ENCODE measurements at regions not wholly inside any gene's neighbourhood (a gene's known extent, or its start where the extent isn't known, plus 50 kb on each side); places are given as distances from the start of the nearest gene placed in this dataset.
A peak's percentile ranks its signal among the peaks of the same experiment; 100 is the strongest.

GRCh38 chr22:27130906-27131305 lies 473.5 kb downstream of the MIAT start:
- no peaks in the 10 kb centered on the region for H3K36me3 Mint-ChIP-seq (ENCODE audit: low read depth)
- H3K4me1 Mint-ChIP-seq (ENCODE audit: low read depth): no peaks in the 10 kb centered on the region
- DNase-seq: no peak
- no peak overlapping the region for H3K27ac Mint-ChIP-seq
- no peaks in the 10 kb centered on the region for H3K9me3 Mint-ChIP-seq
- CTCF ChIA-PET: no interaction called here
- peaks cover 16% of the 10 kb centered on the region for H3K27me3 Mint-ChIP-seq (ENCODE audit: low read depth)
- intact Hi-C loops (cut with micrococcal nuclease): no loop called here
- no peak overlapping the region for H3K4me3 Mint-ChIP-seq

GRCh38 chr22:27131346-27131745 lies 474.0 kb downstream of the MIAT start:
- no peak overlapping the region for H3K27ac Mint-ChIP-seq
- DNase-seq: no peak
- no peak overlapping the region for H3K4me3 Mint-ChIP-seq
- CTCF ChIA-PET: no interaction called here
- H3K9me3 Mint-ChIP-seq: no peaks in the 10 kb centered on the region
- peaks cover 16% of the 10 kb centered on the region for H3K27me3 Mint-ChIP-seq (ENCODE audit: low read depth)
- H3K36me3 Mint-ChIP-seq (ENCODE audit: low read depth): no peaks in the 10 kb centered on the region
- intact Hi-C loops (cut with micrococcal nuclease): no loop called here
- H3K4me1 Mint-ChIP-seq (ENCODE audit: low read depth): no peaks in the 10 kb centered on the region

- intact Hi-C loops (cut with micrococcal nuclease): no loop called here
- Mint-ChIP-seq H3K27me3 (ENCODE audit: low read depth) (peaks cover 16% of the 10 kb centered on the region), H3K4me3 (no peak overlapping the region), H3K4me1 (ENCODE audit: low read depth) (no peaks in the 10 kb centered on the region), H3K36me3 (ENCODE audit: low read depth) (no peaks in the 10 kb centered on the region), H3K27ac (no peak overlapping the region), H3K9me3 (peaks cover 6% of the 10 kb centered on the region)
- CTCF ChIA-PET: no interaction called here
- DNase-seq: no peak
These were observed 475.0 kb downstream of the MIAT start for GRCh38 chr22:27132400-27132799.

- Mint-ChIP-seq H3K36me3 (ENCODE audit: low read depth) (no peaks in the 10 kb centered on the region), H3K4me3 (no peak overlapping the region), H3K27ac (no peak overlapping the region), H3K9me3 (peaks cover 6% of the 10 kb centered on the region), H3K4me1 (ENCODE audit: low read depth) (no peaks in the 10 kb centered on the region), H3K27me3 (ENCODE audit: low read depth) (peaks cover 13% of the 10 kb centered on the region)
- CTCF ChIA-PET: no interaction called here
- intact Hi-C loops (cut with micrococcal nuclease): no loop called here
- no peak for DNase-seq
These were observed 475.6 kb downstream of the MIAT start for GRCh38 chr22:27133019-27133431.

- Mint-ChIP-seq H3K9me3 (peaks cover 6% of the 10 kb centered on the region), H3K27me3 (ENCODE audit: low read depth) (peaks cover 15% of the 10 kb centered on the region), H3K36me3 (ENCODE audit: low read depth) (no peaks in the 10 kb centered on the region), H3K4me1 (ENCODE audit: low read depth) (no peaks in the 10 kb centered on the region), H3K4me3 (no peak overlapping the region), H3K27ac (no peak overlapping the region)
- intact Hi-C loops (cut with micrococcal nuclease): no loop called here
- CTCF ChIA-PET: interaction anchor here (0.5 kb wide), 1 partner anchor 253 kb away, joined by 3 read pairs; no protein-coding TSS in a partner anchor
- no peak for DNase-seq
These were observed 476.4 kb downstream of the MIAT start for GRCh38 chr22:27133681-27134314.

- no peaks in the 10 kb centered on the region for H3K36me3 Mint-ChIP-seq (ENCODE audit: low read depth)
- H3K27me3 Mint-ChIP-seq (ENCODE audit: low read depth): peaks cover 12% of the 10 kb centered on the region
- H3K9me3 Mint-ChIP-seq: peaks cover 6% of the 10 kb centered on the region
- H3K4me3 Mint-ChIP-seq: no peak overlapping the region
- no peak overlapping the region for H3K27ac Mint-ChIP-seq
- CTCF ChIA-PET: interaction anchor here (0.5 kb wide), 1 partner anchor 252 kb away, joined by 3 read pairs; no protein-coding TSS in a partner anchor
- peak; percentile 56 for DNase-seq
- intact Hi-C loops (cut with micrococcal nuclease): no loop called here
- H3K4me1 Mint-ChIP-seq (ENCODE audit: low read depth): no peaks in the 10 kb centered on the region
These were observed 476.9 kb downstream of the MIAT start for GRCh38 chr22:27134315-27134701.

GRCh38 chr22:27135031-27135981 lies 477.9 kb downstream of the MIAT start:
- Mint-ChIP-seq H3K4me3 (no peak overlapping the region), H3K27me3 (ENCODE audit: low read depth) (peaks cover 12% of the 10 kb centered on the region), H3K4me1 (ENCODE audit: low read depth) (no peaks in the 10 kb centered on the region), H3K27ac (no peak overlapping the region), H3K9me3 (peaks cover 6% of the 10 kb centered on the region), H3K36me3 (ENCODE audit: low read depth) (no peaks in the 10 kb centered on the region)
- CTCF ChIA-PET: no interaction called here
- intact Hi-C loops (cut with micrococcal nuclease): no loop called here
- DNase-seq: no peak

- DNase-seq: no peak
- Mint-ChIP-seq H3K36me3 (ENCODE audit: low read depth) (no peaks in the 10 kb centered on the region), H3K4me3 (no peak overlapping the region), H3K27ac (no peak overlapping the region), H3K27me3 (ENCODE audit: low read depth) (peaks cover 8% of the 10 kb centered on the region), H3K4me1 (ENCODE audit: low read depth) (no peaks in the 10 kb centered on the region), H3K9me3 (peaks cover 6% of the 10 kb centered on the region)
- intact Hi-C loops (cut with micrococcal nuclease): no loop called here
- CTCF ChIA-PET: no interaction called here
These were observed 479.2 kb downstream of the MIAT start for GRCh38 chr22:27136596-27136995.

- Mint-ChIP-seq H3K4me1 (ENCODE audit: low read depth) (no peaks in the 10 kb centered on the region), H3K36me3 (ENCODE audit: low read depth) (no peaks in the 10 kb centered on the region), H3K4me3 (no peak overlapping the region), H3K27ac (no peak overlapping the region), H3K9me3 (peaks cover 6% of the 10 kb centered on the region), H3K27me3 (ENCODE audit: low read depth) (peaks cover 6% of the 10 kb centered on the region)
- intact Hi-C loops (cut with micrococcal nuclease): no loop called here
- CTCF ChIA-PET: no interaction called here
- DNase-seq: no peak
These were observed 480.5 kb downstream of the MIAT start for GRCh38 chr22:27137871-27138337.

GRCh38 chr22:27138471-27138870 lies 481.1 kb downstream of the MIAT start:
- peaks cover 6% of the 10 kb centered on the region for H3K27me3 Mint-ChIP-seq (ENCODE audit: low read depth)
- no peaks in the 10 kb centered on the region for H3K4me1 Mint-ChIP-seq (ENCODE audit: low read depth)
- H3K36me3 Mint-ChIP-seq (ENCODE audit: low read depth): no peaks in the 10 kb centered on the region
- no peak overlapping the region for H3K27ac Mint-ChIP-seq
- DNase-seq: no peak
- CTCF ChIA-PET: no interaction called here
- peaks cover 6% of the 10 kb centered on the region for H3K9me3 Mint-ChIP-seq
- intact Hi-C loops (cut with micrococcal nuclease): no loop called here
- no peak overlapping the region for H3K4me3 Mint-ChIP-seq

GRCh38 chr22:27139935-27140511 lies 482.6 kb downstream of the MIAT start:
- intact Hi-C loops (cut with micrococcal nuclease): no loop called here
- H3K36me3 Mint-ChIP-seq (ENCODE audit: low read depth): no peaks in the 10 kb centered on the region
- H3K4me1 Mint-ChIP-seq (ENCODE audit: low read depth): no peaks in the 10 kb centered on the region
- H3K9me3 Mint-ChIP-seq: peaks cover 6% of the 10 kb centered on the region
- no peak overlapping the region for H3K27ac Mint-ChIP-seq
- peaks cover 5% of the 10 kb centered on the region for H3K27me3 Mint-ChIP-seq (ENCODE audit: low read depth)
- CTCF ChIA-PET: no interaction called here
- DNase-seq: no peak
- no peak overlapping the region for H3K4me3 Mint-ChIP-seq

GRCh38 chr22:27142286-27142685 lies 484.9 kb downstream of the MIAT start:
- Mint-ChIP-seq H3K36me3 (ENCODE audit: low read depth) (no peaks in the 10 kb centered on the region), H3K4me1 (ENCODE audit: low read depth) (no peaks in the 10 kb centered on the region), H3K27me3 (ENCODE audit: low read depth) (peaks cover 13% of the 10 kb centered on the region), H3K27ac (no peak overlapping the region), H3K9me3 (no peaks in the 10 kb centered on the region), H3K4me3 (no peak overlapping the region)
- CTCF ChIA-PET: no interaction called here
- no peak for DNase-seq
- intact Hi-C loops (cut with micrococcal nuclease): no loop called here
